AG04450 (cell line): ENCODE measurements at regions not wholly inside any gene's neighbourhood (a gene's known extent, or its start where the extent isn't known, plus 50 kb on each side); places are given as distances from the start of the nearest gene placed in this dataset.

ENCODE experiments used
- CTCF ChIA-PET: fragments of 300-600, 350-600 bp; formaldehyde crosslinking; extraction: SDS; loops from one replicate; lab custom pipeline; 2022; ENCODE audit warnings: antibody characterized with exemption, inconsistent platforms; lab: Charles Lee
- POLR2A ChIA-PET: fragments of 350-600 bp; formaldehyde crosslinking; extraction: SDS; loops from one replicate; lab custom pipeline; 2021; ENCODE audit warnings: antibody characterized with exemption, inconsistent platforms; lab: Yijun Ruan, JAX
- DNase-seq: peaks from one replicate; pipeline ENCODE4 v3.0.0-alpha.2; 2011; ENCODE audit warnings: low read depth, low spot score
- H3K27ac ChIP-seq: one replicate; pipeline ENCODE4 v1.5.1; 2012; ENCODE audit warnings: low read depth, low read length, control low read depth
- H3K27me3 ChIP-seq: one replicate; pipeline ENCODE4 v1.6.0; 2012; ENCODE audit warnings: low read length; ENCODE audit not compliant: control insufficient read depth, insufficient read depth
- H3K4me3 ChIP-seq: 2 replicates; pipeline ENCODE4 v1.5.1; 2011; ENCODE audit warnings: mild to moderate bottlenecking, low read depth, low read length, control low read depth
- H3K9me3 ChIP-seq: 2 replicates; pipeline ENCODE4 v1.5.1; 2012; ENCODE audit warnings: low read length; ENCODE audit not compliant: control insufficient read depth, insufficient read depth
- TF ChIP-seq, protein P1 (sequence below): IDR thresholded peaks from 2 replicates; pipeline ENCODE4 v1.5.1; 2011; ENCODE audit warnings: low read depth, low read length, control low read depth, inconsistent platforms

DNA sequence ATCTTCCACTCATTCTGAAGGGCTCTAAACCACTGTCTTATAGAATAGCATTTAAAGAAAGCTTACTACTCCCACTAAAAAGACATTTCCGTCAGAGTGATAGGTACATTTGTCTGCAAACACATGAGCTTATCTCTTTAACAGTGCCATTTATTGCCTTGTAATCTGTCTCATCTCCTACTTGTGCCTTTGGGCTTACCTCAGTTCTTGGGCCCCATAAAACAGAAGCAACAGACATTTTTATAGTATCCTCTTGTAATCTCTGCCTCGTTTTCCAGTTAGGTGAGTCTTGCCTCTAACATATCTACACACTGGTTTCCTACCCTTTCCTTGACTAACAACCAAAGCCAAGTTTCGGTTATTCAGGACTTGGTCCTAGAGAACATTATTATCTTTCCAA is 681.4 kb upstream of the KIF2B start:
- POLR2A ChIA-PET = no interaction called here
- peaks cover 5% of the 10 kb centered on the region; the same call in 1 of the 2 replicates for H3K9me3 ChIP-seq
- TF ChIP-seq, protein P1, sequence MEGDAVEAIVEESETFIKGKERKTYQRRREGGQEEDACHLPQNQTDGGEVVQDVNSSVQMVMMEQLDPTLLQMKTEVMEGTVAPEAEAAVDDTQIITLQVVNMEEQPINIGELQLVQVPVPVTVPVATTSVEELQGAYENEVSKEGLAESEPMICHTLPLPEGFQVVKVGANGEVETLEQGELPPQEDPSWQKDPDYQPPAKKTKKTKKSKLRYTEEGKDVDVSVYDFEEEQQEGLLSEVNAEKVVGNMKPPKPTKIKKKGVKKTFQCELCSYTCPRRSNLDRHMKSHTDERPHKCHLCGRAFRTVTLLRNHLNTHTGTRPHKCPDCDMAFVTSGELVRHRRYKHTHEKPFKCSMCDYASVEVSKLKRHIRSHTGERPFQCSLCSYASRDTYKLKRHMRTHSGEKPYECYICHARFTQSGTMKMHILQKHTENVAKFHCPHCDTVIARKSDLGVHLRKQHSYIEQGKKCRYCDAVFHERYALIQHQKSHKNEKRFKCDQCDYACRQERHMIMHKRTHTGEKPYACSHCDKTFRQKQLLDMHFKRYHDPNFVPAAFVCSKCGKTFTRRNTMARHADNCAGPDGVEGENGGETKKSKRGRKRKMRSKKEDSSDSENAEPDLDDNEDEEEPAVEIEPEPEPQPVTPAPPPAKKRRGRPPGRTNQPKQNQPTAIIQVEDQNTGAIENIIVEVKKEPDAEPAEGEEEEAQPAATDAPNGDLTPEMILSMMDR = no peak
- CTCF ChIA-PET = no interaction called here
- H3K4me3 ChIP-seq = no peak overlapping the region
- H3K27me3 ChIP-seq = no peaks in the 10 kb centered on the region
- no peak overlapping the region for H3K27ac ChIP-seq
- DNase-seq = no peak

GRCh38 chr17:53137869-53138268 is 684.9 kb upstream of the KIF2B start:
- TF ChIP-seq, protein P1 = no peak

GRCh38 chr17:53135969-53136368 is 686.8 kb upstream of the KIF2B start:
- Histone ChIP-seq H3K27me3 (no peaks in the 10 kb centered on the region), H3K4me3 (no peak overlapping the region), H3K9me3 (no peaks in the 10 kb centered on the region; the same call in 1 of the 2 replicates), H3K27ac (no peak overlapping the region)
- TF ChIP-seq, protein P1 = no peak
- CTCF ChIA-PET = no interaction called here
- no peak for DNase-seq
- POLR2A ChIA-PET = no interaction called here

More at GRCh38 chr17:53137869-53138268, 684.9 kb upstream of the KIF2B start:
- peaks cover 3% of the 10 kb centered on the region; the same call in 1 of the 2 replicates for H3K9me3 ChIP-seq
- H3K4me3 ChIP-seq = no peak overlapping the region
- ChIA-PET CTCF (no interaction called here), POLR2A (no interaction called here)
- H3K27me3 ChIP-seq = no peaks in the 10 kb centered on the region
- no peak overlapping the region for H3K27ac ChIP-seq
- no peak for DNase-seq

GRCh38 chr17:53134548-53134947 is 688.2 kb upstream of the KIF2B start:
- DNase-seq = no peak
- ChIA-PET POLR2A (no interaction called here), CTCF (no interaction called here)
- Histone ChIP-seq H3K27me3 (no peaks in the 10 kb centered on the region), H3K4me3 (no peak overlapping the region), H3K27ac (no peak overlapping the region), H3K9me3 (no peaks in the 10 kb centered on the region; the same call in 1 of the 2 replicates)
- TF ChIP-seq, protein P1 = no peak

GRCh38 chr17:53133876-53134275 is 688.9 kb upstream of the KIF2B start:
- TF ChIP-seq, protein P1 = no peak
- ChIA-PET CTCF (no interaction called here), POLR2A (no interaction called here)
- no peak for DNase-seq
- H3K9me3 ChIP-seq = peaks cover 4% of the 10 kb centered on the region; the same call in 1 of the 2 replicates
- H3K27ac ChIP-seq = no peak overlapping the region
- H3K4me3 ChIP-seq = no peak overlapping the region
- H3K27me3 ChIP-seq = no peaks in the 10 kb centered on the region
